Activated T-cell treated with anti-CD3 and anti-CD28 coated beads, Interleukin-2, amount 50 U/mL, for 72 hours (primary cell): ENCODE measurements at regions not wholly inside any gene's neighbourhood (a gene's known extent, or its start where the extent isn't known, plus 50 kb on each side); places are given as distances from the start of the nearest gene placed in this dataset.
A peak's percentile ranks its signal among the peaks of the same experiment; 100 is the strongest.

Experiments used
- ATAC-seq, 2 donors: fragments of 150-1000 bp; cut with Tn5 transposase; replicated peaks in 1 of 2; 2 replicates each; pipeline ENCODE4 v1.10.0; 2021; ENCODE audit warnings: moderate library complexity in 2 of 2, mild to moderate bottlenecking in 1 of 2
- DNase-seq, 2 donors: peaks; one replicate each; pipeline ENCODE4 v3.0.0; 2021 to 2022; ENCODE audit warnings: mixed read lengths in 1 of 2
- H3K27ac Mint-ChIP-seq: one replicate; pipeline ENCODE4 v1.8.0; 2022; ENCODE audit warnings: mild to moderate bottlenecking, moderate library complexity, mixed read lengths
- H3K27me3 Mint-ChIP-seq: one replicate; pipeline ENCODE4 v1.8.0; 2022; ENCODE audit warnings: low read depth, mixed read lengths
- H3K36me3 Mint-ChIP-seq, 2 donors: one replicate each; pipeline ENCODE4 v1.8.0; 2022; ENCODE audit warnings: mixed read lengths in 2 of 2, mild to moderate bottlenecking in 1 of 2; ENCODE audit not compliant: insufficient read depth in 2 of 2
- H3K4me1 Mint-ChIP-seq: one replicate; pipeline ENCODE4 v1.8.0; 2022; ENCODE audit warnings: low read depth, mixed read lengths
- H3K4me3 Mint-ChIP-seq, 2 donors: one replicate each; pipeline ENCODE4 v1.8.0; 2022; ENCODE audit warnings: mild to moderate bottlenecking in 2 of 2, mixed read lengths in 2 of 2, moderate library complexity in 2 of 2
- H3K9me3 Mint-ChIP-seq, 2 donors: one replicate each; pipeline ENCODE4 v1.8.0; 2022; ENCODE audit warnings: mixed read lengths in 2 of 2

- no peak overlapping the region for H3K4me3 Mint-ChIP-seq
- DNase-seq (no peak), ATAC-seq (no peak)
- H3K27me3 Mint-ChIP-seq = no peaks in the 10 kb centered on the region
- peaks cover 4 to 6% of the 10 kb centered on the region in 2 donors for H3K9me3 Mint-ChIP-seq
- H3K4me1 Mint-ChIP-seq = no peaks in the 10 kb centered on the region
- H3K27ac Mint-ChIP-seq = no peak overlapping the region
- H3K36me3 Mint-ChIP-seq = no peaks in the 10 kb centered on the region
Observed at GRCh38 chr4:28600958-28601357, 1740.3 kb downstream of the STIM2 start.

GRCh38 chr4:28621591-28621990 lies 1761.0 kb downstream of the STIM2 start:
- DNase-seq (no peak), ATAC-seq (no peak)
- H3K27ac Mint-ChIP-seq = no peak overlapping the region
- no peaks in the 10 kb centered on the region for H3K4me1 Mint-ChIP-seq
- no peaks in the 10 kb centered on the region for H3K27me3 Mint-ChIP-seq
- H3K4me3 Mint-ChIP-seq = no peak overlapping the region
- peaks cover 4 to 7% of the 10 kb centered on the region in 2 donors for H3K9me3 Mint-ChIP-seq
- peaks cover 0 to 2% of the 10 kb centered on the region in 2 donors for H3K36me3 Mint-ChIP-seq

- Mint-ChIP-seq H3K4me3 (no peak overlapping the region), H3K27me3 (no peaks in the 10 kb centered on the region), H3K27ac (no peak overlapping the region), H3K4me1 (no peaks in the 10 kb centered on the region), H3K36me3 (no peaks in the 10 kb centered on the region), H3K9me3 (peaks cover 0 to 2% of the 10 kb centered on the region in 2 donors)
- DNase-seq = no peak
- no peak for ATAC-seq
Observed at GRCh38 chr4:28636971-28637370, 1776.3 kb downstream of the STIM2 start.

- H3K9me3 Mint-ChIP-seq = peaks cover 0 to 1% of the 10 kb centered on the region in 2 donors
- H3K27me3 Mint-ChIP-seq = no peaks in the 10 kb centered on the region
- DNase-seq (no peak), ATAC-seq (no peak)
- no peak overlapping the region for H3K4me3 Mint-ChIP-seq
- no peaks in the 10 kb centered on the region for H3K4me1 Mint-ChIP-seq
- no peaks in the 10 kb centered on the region for H3K36me3 Mint-ChIP-seq
- H3K27ac Mint-ChIP-seq = no peak overlapping the region
Observed at GRCh38 chr4:28639747-28640146, 1779.1 kb downstream of the STIM2 start.

GRCh38 chr4:28654618-28655017 lies 1794.0 kb downstream of the STIM2 start:
- Mint-ChIP-seq H3K27me3 (no peaks in the 10 kb centered on the region), H3K4me3 (no peak overlapping the region), H3K4me1 (no peaks in the 10 kb centered on the region), H3K27ac (no peak overlapping the region), H3K36me3 (peaks cover 0 to 2% of the 10 kb centered on the region in 2 donors), H3K9me3 (peaks cover 4 to 17% of the 10 kb centered on the region in 2 donors)
- ATAC-seq (no peak), DNase-seq (no peak)

GRCh38 chr4:28665306-28665705 lies 1804.7 kb downstream of the STIM2 start:
- no peak overlapping the region for H3K4me3 Mint-ChIP-seq
- DNase-seq (no peak), ATAC-seq (no peak)

GRCh38 chr4:28675582-28675981 lies 1814.9 kb downstream of the STIM2 start:
- Mint-ChIP-seq H3K27ac (no peak overlapping the region), H3K4me3 (no peak overlapping the region), H3K9me3 (peaks cover 9% of the 10 kb centered on the region in 2 donors), H3K36me3 (no peaks in the 10 kb centered on the region), H3K27me3 (no peaks in the 10 kb centered on the region), H3K4me1 (no peaks in the 10 kb centered on the region)
- DNase-seq (no peak), ATAC-seq (no peak)

More at GRCh38 chr4:28665306-28665705, 1804.7 kb downstream of the STIM2 start:
- Mint-ChIP-seq H3K9me3 (peaks cover 3 to 6% of the 10 kb centered on the region in 2 donors), H3K27ac (no peak overlapping the region), H3K4me1 (no peaks in the 10 kb centered on the region), H3K27me3 (no peaks in the 10 kb centered on the region), H3K36me3 (peaks cover 0 to 2% of the 10 kb centered on the region in 2 donors)

- no peak overlapping the region for H3K27ac Mint-ChIP-seq
- H3K4me3 Mint-ChIP-seq = no peak overlapping the region
Observed at GRCh38 chr4:28677808-28678207, 1817.2 kb downstream of the STIM2 start.

GRCh38 chr4:28682847-28683246 lies 1822.2 kb downstream of the STIM2 start:
- H3K9me3 Mint-ChIP-seq = peaks cover 4 to 7% of the 10 kb centered on the region in 2 donors
- ATAC-seq (no peak), DNase-seq (no peak)
- no peaks in the 10 kb centered on the region for H3K36me3 Mint-ChIP-seq
- H3K27ac Mint-ChIP-seq = no peak overlapping the region
- H3K27me3 Mint-ChIP-seq = no peaks in the 10 kb centered on the region
- no peak overlapping the region for H3K4me3 Mint-ChIP-seq
- no peaks in the 10 kb centered on the region for H3K4me1 Mint-ChIP-seq

More at GRCh38 chr4:28677808-28678207, 1817.2 kb downstream of the STIM2 start:
- no peaks in the 10 kb centered on the region for H3K4me1 Mint-ChIP-seq
- no peak for ATAC-seq
- H3K9me3 Mint-ChIP-seq = peaks cover 0 to 5% of the 10 kb centered on the region in 2 donors
- H3K36me3 Mint-ChIP-seq = no peaks in the 10 kb centered on the region
- no peak for DNase-seq
- H3K27me3 Mint-ChIP-seq = no peaks in the 10 kb centered on the region

- no peaks in the 10 kb centered on the region for H3K27me3 Mint-ChIP-seq
Observed at GRCh38 chr4:28686618-28687017, 1826.0 kb downstream of the STIM2 start.

GRCh38 chr4:28690890-28691289 lies 1830.2 kb downstream of the STIM2 start:
- Mint-ChIP-seq H3K4me3 (no peak overlapping the region), H3K36me3 (no peaks in the 10 kb centered on the region), H3K27ac (no peak overlapping the region), H3K4me1 (no peaks in the 10 kb centered on the region), H3K27me3 (no peaks in the 10 kb centered on the region), H3K9me3 (peaks cover 5 to 6% of the 10 kb centered on the region in 2 donors)
- ATAC-seq (no peak), DNase-seq (no peak)

More at GRCh38 chr4:28686618-28687017, 1826.0 kb downstream of the STIM2 start:
- Mint-ChIP-seq H3K9me3 (peaks cover 4 to 9% of the 10 kb centered on the region in 2 donors), H3K4me1 (no peaks in the 10 kb centered on the region), H3K27ac (no peak overlapping the region), H3K36me3 (no peaks in the 10 kb centered on the region), H3K4me3 (no peak overlapping the region)
- DNase-seq = peak in 1 of 2 donors; percentile 0
- ATAC-seq = no peak

- H3K4me1 Mint-ChIP-seq = no peaks in the 10 kb centered on the region
- H3K36me3 Mint-ChIP-seq = peaks cover 0 to 2% of the 10 kb centered on the region in 2 donors
- no peak overlapping the region for H3K27ac Mint-ChIP-seq
- ATAC-seq (no peak), DNase-seq (no peak)
- no peaks in the 10 kb centered on the region for H3K27me3 Mint-ChIP-seq
- peaks cover 0 to 2% of the 10 kb centered on the region in 2 donors for H3K9me3 Mint-ChIP-seq
- H3K4me3 Mint-ChIP-seq = no peak overlapping the region
Observed at GRCh38 chr4:28702571-28702970, 1841.9 kb downstream of the STIM2 start.

- Mint-ChIP-seq H3K36me3 (no peaks in the 10 kb centered on the region), H3K4me1 (no peaks in the 10 kb centered on the region), H3K4me3 (no peak overlapping the region), H3K27ac (no peak overlapping the region), H3K27me3 (no peaks in the 10 kb centered on the region), H3K9me3 (peaks cover 1 to 10% of the 10 kb centered on the region in 2 donors)
- no peak for ATAC-seq
- DNase-seq = no peak
Observed at GRCh38 chr4:28709891-28710290, 1849.2 kb downstream of the STIM2 start.

- Mint-ChIP-seq H3K27ac (no peak overlapping the region), H3K4me3 (no peak overlapping the region), H3K27me3 (no peaks in the 10 kb centered on the region), H3K4me1 (no peaks in the 10 kb centered on the region), H3K9me3 (peaks cover 7 to 8% of the 10 kb centered on the region in 2 donors), H3K36me3 (no peaks in the 10 kb centered on the region)
- ATAC-seq = no peak
- DNase-seq = no peak
Observed at GRCh38 chr4:28723371-28723770, 1862.7 kb downstream of the STIM2 start.
